Hepatocyte (in vitro differentiated cells): ENCODE measurements at regions not wholly inside any gene's neighbourhood (a gene's known extent, or its start where the extent isn't known, plus 50 kb on each side); places are given as distances from the start of the nearest gene placed in this dataset.

Experiments used
- CTCF ChIP-seq: fragments of 200-600 bp; sonication (generic); IDR thresholded peaks from 2 replicates; pipeline ENCODE4 v1.5.1; 2016; ENCODE audit warnings: antibody characterized with exemption, mild to moderate bottlenecking; ENCODE audit not compliant: poor library complexity
- EZH2 ChIP-seq: fragments of 200-600 bp; sonication (generic); IDR thresholded peaks from 2 replicates; pipeline ENCODE4 v1.6.1; 2016; ENCODE audit warnings: antibody characterized with exemption, mild to moderate bottlenecking, borderline replicate concordance

GRCh38 chr4:188432328-188432727 lies 293.1 kb downstream of the TRIML1 start:
- TF ChIP-seq EZH2 (no peak), CTCF (no peak)
